ENCODE measurements at regions not wholly inside any gene's neighbourhood (a gene's known extent, or its start where the extent isn't known, plus 50 kb on each side); places are given as distances from the start of the nearest gene placed in this dataset.
"Not testable (repeated sequence)": the region's sequence is repeated elsewhere in the genome, so short reads cannot be mapped to it uniquely, and the experiment has no call there.

DNA sequence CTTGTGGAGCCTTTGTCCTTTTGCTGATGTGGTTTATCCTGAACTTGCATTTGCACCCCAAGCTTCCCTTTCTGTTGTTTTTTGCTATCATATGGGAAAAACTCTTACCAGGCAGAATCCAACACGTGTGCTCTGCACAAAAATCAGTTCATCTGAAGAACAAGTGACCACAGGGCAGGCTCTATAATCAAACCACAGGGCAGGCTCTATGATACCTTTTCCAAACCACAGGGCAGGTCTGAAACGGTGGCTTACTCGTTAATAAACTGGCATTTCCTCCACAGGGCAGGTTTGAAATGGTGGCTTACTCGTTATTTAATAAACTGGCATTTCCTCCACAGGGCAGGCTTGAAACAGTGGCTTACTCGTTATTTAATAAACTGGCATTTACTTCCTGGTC, 51.7 kb upstream of the LPCAT1 start:
- DNase-seq, result not testable (repeated sequence)

DNA sequence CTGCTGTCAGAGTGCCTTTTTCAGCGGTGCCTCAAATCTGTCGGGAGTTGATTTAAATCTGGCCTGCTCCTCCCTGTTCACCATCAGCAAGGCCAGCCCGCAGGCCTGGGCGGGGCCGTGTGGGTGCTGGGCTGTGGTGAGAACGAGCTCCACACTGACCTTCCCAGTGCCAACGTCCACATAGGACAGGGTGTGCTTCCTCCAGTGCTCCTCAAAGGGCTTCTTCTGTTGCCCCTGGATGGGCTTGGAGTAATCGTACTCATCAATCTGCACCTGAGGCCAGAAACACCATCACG, 50.2 kb upstream of the LPCAT1 start:
- DNase-seq, result not testable (repeated sequence)

DNA sequence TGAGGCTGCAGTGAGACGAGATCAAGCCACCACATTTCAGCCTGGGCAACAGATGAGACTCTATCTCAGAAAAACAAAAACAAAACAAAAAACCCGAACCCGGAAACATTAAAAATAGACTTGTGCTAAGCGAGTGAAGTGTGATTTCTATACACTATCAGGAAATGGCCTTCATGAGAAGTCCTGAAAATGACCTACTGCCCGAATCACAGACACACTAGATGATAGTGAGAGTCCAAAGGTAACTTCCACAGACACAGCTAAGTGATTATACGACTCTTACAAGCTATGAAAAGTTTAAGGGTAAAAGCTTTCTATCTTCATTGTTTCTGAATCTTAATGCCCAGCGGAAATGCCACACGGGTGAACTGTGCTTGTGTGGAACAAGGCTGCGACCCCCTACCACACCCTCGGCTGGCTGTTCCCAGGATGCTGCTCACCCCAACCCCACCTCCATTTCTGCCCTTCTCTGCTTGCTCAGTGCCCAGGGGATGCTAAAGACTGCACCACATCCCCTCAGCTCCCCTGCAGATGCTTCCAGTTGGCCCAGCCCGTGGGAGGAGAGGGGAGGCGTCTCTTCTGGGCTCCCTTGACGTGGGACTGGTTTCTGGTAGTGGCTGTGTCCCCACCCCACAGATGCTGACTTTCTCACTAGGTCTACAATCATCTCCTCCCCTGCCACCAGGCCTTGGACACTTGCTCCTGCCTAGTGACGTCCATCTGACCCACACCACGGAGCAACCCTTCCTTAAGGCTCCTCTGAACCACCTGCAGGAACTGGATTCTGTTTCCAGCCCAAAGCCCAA, 49.7 kb upstream of the LPCAT1 start:
- not testable (repeated sequence) for DNase-seq
